H1 (cell line): ENCODE measurements at regions not wholly inside any gene's neighbourhood (a gene's known extent, or its start where the extent isn't known, plus 50 kb on each side); places are given as distances from the start of the nearest gene placed in this dataset.

Experiments
- CTCF ChIA-PET: fragments of 300-600 bp; sonication (Branson Sonifier 250); formaldehyde crosslinking; loops from one replicate; lab custom pipeline; 2021; ENCODE audit not compliant: partially characterized antibody; lab: Charles Lee
- POLR2A ChIA-PET: fragments of 300-600 bp; sonication (Branson Sonifier 250); formaldehyde crosslinking; loops from one replicate; lab custom pipeline; 2021; ENCODE audit warnings: inconsistent platforms; ENCODE audit not compliant: partially characterized antibody; lab: Charles Lee
- DNase-seq, 2 experiments: peaks; one replicate each; pipeline versions ENCODE4 v3.0.0 to v3.0.0-alpha.2; 2010 to 2022; ENCODE audit warnings: low spot score in 2 of 2, low read depth in 1 of 2, mixed read lengths in 1 of 2
- FAIRE-seq: peaks from 2 replicates; lab custom pipeline; 2011; peaks lifted over from hg19 to GRCh38; lab: Jason Lieb, UNC
- H2AFZ ChIP-seq: 2 replicates; pipeline ENCODE4 v1.8.1; 2012; ENCODE audit warnings: low read length, inconsistent platforms
- H2AK5ac ChIP-seq: 2 replicates; pipeline ENCODE4 v1.6.1; 2013; ENCODE audit warnings: low read depth, low read length
- H2BK120ac ChIP-seq: replicated peaks from 2 replicates; pipeline ENCODE3; 2013; ENCODE audit warnings: low read depth, low read length, inconsistent platforms
- H2BK12ac ChIP-seq: 2 replicates; pipeline ENCODE4 v1.6.1; 2013; ENCODE audit warnings: low read depth, low read length
- H2BK15ac ChIP-seq: 2 replicates; pipeline ENCODE4 v1.6.1; 2013; ENCODE audit warnings: low read length
- H2BK20ac ChIP-seq: 2 replicates; pipeline ENCODE4 v1.6.1; 2013; ENCODE audit warnings: low read length
- H2BK5ac ChIP-seq: 2 replicates; pipeline ENCODE4 v1.6.1; 2013; ENCODE audit warnings: low read depth, low read length
- H3K14ac ChIP-seq: 2 replicates; pipeline ENCODE4 v1.6.1; 2013; ENCODE audit warnings: inconsistent platforms; ENCODE audit not compliant: insufficient read length
- H3K18ac ChIP-seq: 2 replicates; pipeline ENCODE4 v1.6.1; 2013; ENCODE audit warnings: low read length; ENCODE audit errors: extremely low read depth
- H3K23ac ChIP-seq: 2 replicates; pipeline ENCODE4 v1.6.1; 2013; ENCODE audit warnings: inconsistent platforms; ENCODE audit not compliant: insufficient read length
- H3K23me2 ChIP-seq: 2 replicates; pipeline ENCODE4 v1.6.1; 2013; ENCODE audit warnings: low read depth, low read length
- H3K27ac ChIP-seq: 2 replicates; pipeline ENCODE4 v1.6.1; 2011; ENCODE audit warnings: low read depth, low read length, inconsistent platforms
- H3K27me3 ChIP-seq, 4 experiments: replicated peaks in 1 of 4; 1 replicate in 1 of 4; 2 replicates in 3 of 4; pipeline versions ENCODE4 v1.6.1 to v1.8.1; 2011 to 2013; ENCODE audit warnings: low read length in 3 of 4, mild to moderate bottlenecking in 3 of 4, inconsistent platforms in 2 of 4, mixed read lengths in 2 of 4, moderate library complexity in 1 of 4; ENCODE audit not compliant: control insufficient read depth in 3 of 4, insufficient read depth in 3 of 4; ENCODE audit errors: extremely low read depth in 1 of 4
- H3K36me3 ChIP-seq, 4 experiments: 2 replicates each; pipeline versions ENCODE4 v1.6.1 to v1.8.1; 2011 to 2013; ENCODE audit warnings: mild to moderate bottlenecking in 4 of 4, low read length in 3 of 4, moderate library complexity in 2 of 4, control low read depth in 1 of 4, inconsistent platforms in 1 of 4; ENCODE audit not compliant: insufficient read depth in 4 of 4, control insufficient read depth in 2 of 4
- H3K4ac ChIP-seq: replicated peaks from 2 replicates; pipeline ENCODE3; 2013; ENCODE audit warnings: low read length, low read depth, mixed read lengths, inconsistent platforms; ENCODE audit not compliant: insufficient read length
- H3K4me1 ChIP-seq, 4 experiments: replicated peaks in 1 of 4; 1 replicate in 1 of 4; 2 replicates in 3 of 4; pipeline versions ENCODE4 v1.6.1 to v1.8.1; 2011 to 2013; ENCODE audit warnings: low read length in 3 of 4, inconsistent platforms in 2 of 4, mixed read lengths in 1 of 4; ENCODE audit not compliant: insufficient read depth in 4 of 4, control insufficient read depth in 3 of 4
- H3K4me2 ChIP-seq, 2 experiments: 2 replicates each; pipeline versions ENCODE4 v1.6.1 to v1.8.1; 2011 to 2013; ENCODE audit warnings: low read depth in 2 of 2, low read length in 2 of 2, control low read depth in 1 of 2, inconsistent platforms in 1 of 2, mild to moderate bottlenecking in 1 of 2; ENCODE audit not compliant: insufficient read depth in 1 of 2
- H3K4me3 ChIP-seq, 4 experiments: fragments of 200-600, 300-600 bp in 1 of 4; sonication (generic), shearing (Covaris generic), sonication (Bioruptor Twin) in 1 of 4; 2 replicates each; pipeline versions ENCODE4 v1.5.1 to v1.8.1; 2011 to 2016; ENCODE audit warnings: low read length in 4 of 4, low read depth in 3 of 4, control low read depth in 2 of 4, inconsistent platforms in 2 of 4, mild to moderate bottlenecking in 2 of 4, mixed read lengths in 1 of 4, moderate library complexity in 1 of 4; ENCODE audit not compliant: insufficient read depth in 2 of 4; ENCODE audit errors: extremely low read depth in 1 of 4
- H3K56ac ChIP-seq: replicated peaks from 2 replicates; pipeline ENCODE3; 2013; ENCODE audit warnings: low read depth, mild to moderate bottlenecking, mixed read lengths, low read length, inconsistent platforms; ENCODE audit not compliant: insufficient read length
- H3K79me1 ChIP-seq: 2 replicates; pipeline ENCODE4 v1.6.1; 2013; ENCODE audit warnings: low read depth, low read length, control low read depth
- H3K79me2 ChIP-seq, 2 experiments: 2 replicates each; pipeline versions ENCODE4 v1.6.1 to v1.8.1; 2012 to 2013; ENCODE audit warnings: low read length in 2 of 2, mild to moderate bottlenecking in 2 of 2, inconsistent platforms in 1 of 2; ENCODE audit not compliant: insufficient read depth in 2 of 2, control insufficient read depth in 1 of 2
- H3K9ac ChIP-seq, 4 experiments: replicated peaks in 1 of 4; 1 replicate in 1 of 4; 2 replicates in 3 of 4; pipeline versions ENCODE4 v1.6.1 to v1.8.1; 2011 to 2013; ENCODE audit warnings: low read depth in 3 of 4, low read length in 3 of 4, control low read depth in 2 of 4, mild to moderate bottlenecking in 2 of 4, moderate library complexity in 2 of 4, inconsistent platforms in 1 of 4; ENCODE audit errors: extremely low read depth in 1 of 4
- H3K9me3 ChIP-seq, 2 experiments: 2 replicates each; pipeline versions ENCODE4 v1.6.1 to v1.8.1; 2012 to 2013; ENCODE audit warnings: mild to moderate bottlenecking in 2 of 2, moderate library complexity in 2 of 2, control low read depth in 1 of 2, inconsistent platforms in 1 of 2, low read depth in 1 of 2, low read length in 1 of 2, mixed read lengths in 1 of 2; ENCODE audit not compliant: insufficient read depth in 2 of 2
- H4K20me1 ChIP-seq, 2 experiments: replicated peaks in 1 of 2; 2 replicates each; pipeline versions ENCODE3 to v1.8.1; 2011 to 2013; ENCODE audit warnings: inconsistent platforms in 2 of 2, low read length in 2 of 2, mild to moderate bottlenecking in 1 of 2; ENCODE audit not compliant: insufficient read depth in 2 of 2, control insufficient read depth in 1 of 2
- H4K5ac ChIP-seq: 2 replicates; pipeline ENCODE4 v1.6.1; 2013; ENCODE audit warnings: low read length, low read depth, mixed read lengths, inconsistent platforms; ENCODE audit not compliant: insufficient read length
- H4K8ac ChIP-seq: 2 replicates; pipeline ENCODE4 v1.8.0; 2013; ENCODE audit warnings: mild to moderate bottlenecking, moderate library complexity, low read length, inconsistent platforms; ENCODE audit not compliant: insufficient read depth; ENCODE audit errors: extremely low read depth
- H4K91ac ChIP-seq: replicated peaks from 2 replicates; pipeline ENCODE3; 2013; ENCODE audit warnings: low read length, mixed read lengths, inconsistent platforms; ENCODE audit not compliant: insufficient read length
- BCL11A ChIP-seq, 2 experiments: IDR thresholded peaks; one replicate each; pipeline ENCODE4 v1.6.1; 2011; ENCODE audit warnings: low read depth in 2 of 2, low read length in 2 of 2, mild to moderate bottlenecking in 2 of 2
- CHD2 ChIP-seq: IDR thresholded peaks from 2 replicates; pipeline ENCODE4 v1.6.1; 2012; ENCODE audit warnings: low read length, improper control_type of control experiment
- EZH2 ChIP-seq: fragments of 200-600 bp; sonication (generic); IDR thresholded peaks from 2 replicates; pipeline ENCODE4 v1.7.1; 2012; ENCODE audit warnings: low read depth, mild to moderate bottlenecking, moderate library complexity, low read length, inconsistent platforms; ENCODE audit not compliant: severe bottlenecking
- GTF2F1 ChIP-seq: IDR thresholded peaks from 2 replicates; pipeline ENCODE4 v1.6.1; 2012; ENCODE audit warnings: low read depth, low read length, improper control_type of control experiment, borderline replicate concordance
- KDM5A ChIP-seq: fragments of 200-600 bp; IDR thresholded peaks from 2 replicates; pipeline ENCODE4 v1.7.1; 2012; ENCODE audit warnings: mild to moderate bottlenecking, low read length, inconsistent platforms, mixed read lengths
- SAP30 ChIP-seq: fragments of 300-600 bp; sonication (generic); IDR thresholded peaks from 2 replicates; pipeline ENCODE4 v1.7.1; 2012; ENCODE audit warnings: low read length, moderate library complexity, mild to moderate bottlenecking, inconsistent platforms; ENCODE audit not compliant: insufficient read depth, insufficient replicate concordance
- TBP ChIP-seq: IDR thresholded peaks from 2 replicates; pipeline ENCODE4 v1.6.1; 2011; ENCODE audit warnings: low read depth, low read length, improper control_type of control experiment
- WGBS, 2 experiments: shearing (Covaris generic) in 1 of 2; methylation state at CpG; one replicate each; pipeline versions ENCODE4 v1.1.6 to v1.1.7; 2013 to 2015; ENCODE audit warnings: low lambda C conversion rate in 2 of 2, mixed read lengths in 2 of 2, inconsistent platforms in 1 of 2, low coverage in 1 of 2, missing lambda C conversion rate in 1 of 2; ENCODE audit not compliant: insufficient replicate concordance in 2 of 2, insufficient coverage in 1 of 2, insufficient read length in 1 of 2; ENCODE audit errors: extremely low coverage in 1 of 2, missing lambda C conversion rate in 1 of 2; 5-methylcytosine and 5-hydroxymethylcytosine counted together
- TF ChIP-seq, protein P1 (sequence below), 3 experiments: IDR thresholded peaks; 1 replicate in 2 of 3; 2 replicates in 1 of 3; pipeline versions ENCODE4 v1.5.1 to v1.6.1; 2011; ENCODE audit warnings: low read length in 3 of 3, mild to moderate bottlenecking in 3 of 3, inconsistent platforms in 2 of 3, low read depth in 1 of 3, moderate library complexity in 1 of 3; ENCODE audit not compliant: insufficient read depth in 1 of 3; ENCODE audit errors: control extremely low read depth in 1 of 3
- TF ChIP-seq, protein P2 (sequence below): IDR thresholded peaks from 2 replicates; pipeline ENCODE4 v1.6.1; 2012; ENCODE audit warnings: low read length, inconsistent platforms

DNA sequence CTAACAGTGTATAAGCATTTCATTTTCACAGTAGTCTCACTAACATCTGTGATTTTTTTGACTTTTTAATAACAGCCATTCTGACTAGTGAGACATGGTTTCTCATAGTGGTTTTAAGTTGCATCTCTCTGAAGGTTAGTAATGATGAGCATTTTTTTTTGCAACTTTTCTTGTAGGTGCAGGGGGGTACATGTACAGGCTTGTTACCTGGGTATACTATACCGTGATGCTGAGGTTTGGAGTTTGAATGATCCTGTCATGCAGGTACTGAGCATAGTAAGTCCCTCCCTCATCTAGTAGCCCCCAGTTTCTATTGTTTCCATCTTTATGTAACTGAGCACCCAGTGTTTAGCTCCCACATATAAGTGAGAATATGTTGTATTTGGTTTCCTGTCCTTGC, 444.6 kb upstream of the DAB2 start:
- TF ChIP-seq EZH2 (no peak), KDM5A (no peak), CHD2 (no peak), SAP30 (no peak), TBP (no peak), BCL11A (IDR thresholded peaks at IDR 0.05; ENCODE audit: low read depth in 2 of 2, low read length in 2 of 2) (no peak), GTF2F1 (no peak)
- TF ChIP-seq, protein P1, sequence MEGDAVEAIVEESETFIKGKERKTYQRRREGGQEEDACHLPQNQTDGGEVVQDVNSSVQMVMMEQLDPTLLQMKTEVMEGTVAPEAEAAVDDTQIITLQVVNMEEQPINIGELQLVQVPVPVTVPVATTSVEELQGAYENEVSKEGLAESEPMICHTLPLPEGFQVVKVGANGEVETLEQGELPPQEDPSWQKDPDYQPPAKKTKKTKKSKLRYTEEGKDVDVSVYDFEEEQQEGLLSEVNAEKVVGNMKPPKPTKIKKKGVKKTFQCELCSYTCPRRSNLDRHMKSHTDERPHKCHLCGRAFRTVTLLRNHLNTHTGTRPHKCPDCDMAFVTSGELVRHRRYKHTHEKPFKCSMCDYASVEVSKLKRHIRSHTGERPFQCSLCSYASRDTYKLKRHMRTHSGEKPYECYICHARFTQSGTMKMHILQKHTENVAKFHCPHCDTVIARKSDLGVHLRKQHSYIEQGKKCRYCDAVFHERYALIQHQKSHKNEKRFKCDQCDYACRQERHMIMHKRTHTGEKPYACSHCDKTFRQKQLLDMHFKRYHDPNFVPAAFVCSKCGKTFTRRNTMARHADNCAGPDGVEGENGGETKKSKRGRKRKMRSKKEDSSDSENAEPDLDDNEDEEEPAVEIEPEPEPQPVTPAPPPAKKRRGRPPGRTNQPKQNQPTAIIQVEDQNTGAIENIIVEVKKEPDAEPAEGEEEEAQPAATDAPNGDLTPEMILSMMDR (IDR thresholded peaks at IDR 0.05; ENCODE audit: control extremely low read depth in 1 of 3, insufficient read depth in 1 of 3, low read depth in 1 of 3, low read length in 3 of 3) = no peak
- TF ChIP-seq, protein P2, sequence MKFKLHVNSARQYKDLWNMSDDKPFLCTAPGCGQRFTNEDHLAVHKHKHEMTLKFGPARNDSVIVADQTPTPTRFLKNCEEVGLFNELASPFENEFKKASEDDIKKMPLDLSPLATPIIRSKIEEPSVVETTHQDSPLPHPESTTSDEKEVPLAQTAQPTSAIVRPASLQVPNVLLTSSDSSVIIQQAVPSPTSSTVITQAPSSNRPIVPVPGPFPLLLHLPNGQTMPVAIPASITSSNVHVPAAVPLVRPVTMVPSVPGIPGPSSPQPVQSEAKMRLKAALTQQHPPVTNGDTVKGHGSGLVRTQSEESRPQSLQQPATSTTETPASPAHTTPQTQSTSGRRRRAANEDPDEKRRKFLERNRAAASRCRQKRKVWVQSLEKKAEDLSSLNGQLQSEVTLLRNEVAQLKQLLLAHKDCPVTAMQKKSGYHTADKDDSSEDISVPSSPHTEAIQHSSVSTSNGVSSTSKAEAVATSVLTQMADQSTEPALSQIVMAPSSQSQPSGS = no peak
- no peak overlapping the region for H3K23ac ChIP-seq
- DNase-seq (no peak), FAIRE-seq (no peak)
- 0 out of 4 replicates have a peak, but pooled peaks cover 0 to 9% of the 10 kb centered on the region in 2 experiments for H3K9me3 ChIP-seq
- H2BK15ac ChIP-seq = no peak overlapping the region
- H3K4ac ChIP-seq = no peak overlapping the region
- H3K23me2 ChIP-seq = no peaks in the 10 kb centered on the region
- H3K79me1 ChIP-seq = no peaks in the 10 kb centered on the region
- H3K4me3 ChIP-seq = no peak overlapping the region
- H3K9ac ChIP-seq = no peak overlapping the region
- ChIA-PET POLR2A (no interaction called here), CTCF (interaction anchor here (0.8 kb wide), 1 partner anchor 156 kb away, joined by 4 read pairs; no protein-coding TSS in a partner anchor)
- no peak overlapping the region for H2BK12ac ChIP-seq
- H3K56ac ChIP-seq = no peak overlapping the region
- no peak overlapping the region for H2AK5ac ChIP-seq
- H4K20me1 ChIP-seq = no peaks in the 10 kb centered on the region
- H3K18ac ChIP-seq = no peak overlapping the region
- no peak overlapping the region for H2BK120ac ChIP-seq
- no peak overlapping the region for H3K14ac ChIP-seq
- H3K4me2 ChIP-seq = no peak overlapping the region
- H2BK5ac ChIP-seq = no peak overlapping the region
- H3K36me3 ChIP-seq = no peaks in the 10 kb centered on the region
- H2BK20ac ChIP-seq = no peak overlapping the region
- no peak overlapping the region for H3K27ac ChIP-seq
- H4K91ac ChIP-seq = no peak overlapping the region
- H2AFZ ChIP-seq = no peak overlapping the region
- no peaks in the 10 kb centered on the region for H3K4me1 ChIP-seq
- WGBS, 2 experiments = 92% methylated on average over 1 of the region's 1 CpG; no CpG with 5 or more reads in 1 of the 2 experiments
- no peaks in the 10 kb centered on the region for H3K27me3 ChIP-seq
- no peak overlapping the region for H4K8ac ChIP-seq
- no peak overlapping the region for H4K5ac ChIP-seq
- no peaks in the 10 kb centered on the region for H3K79me2 ChIP-seq
